HG03175 (cell line): ENCODE measurements at regions not wholly inside any gene's neighbourhood (a gene's known extent, or its start where the extent isn't known, plus 50 kb on each side); places are given as distances from the start of the nearest gene placed in this dataset.

ENCODE experiments used
- ATAC-seq: cut with Tn5 transposase; IDR thresholded peaks from one replicate; pipeline ENCODE4 v1.9.1; 2021; ENCODE audit warnings: mild to moderate bottlenecking, moderate library complexity; ENCODE audit not compliant: unreplicated experiment

GRCh38 chr6:19438566-19439353 is 398.4 kb upstream of the ID4 start:
- ATAC-seq = no peak

- ATAC-seq = no peak
Measured at GRCh38 chr6:19440531-19440930, 396.6 kb upstream of the ID4 start.

GRCh38 chr6:19443411-19443810 is 393.8 kb upstream of the ID4 start:
- ATAC-seq = no peak

GRCh38 chr6:19444041-19444440 is 393.1 kb upstream of the ID4 start:
- no peak for ATAC-seq

- ATAC-seq = no peak
Measured at GRCh38 chr6:19444481-19444880, 392.7 kb upstream of the ID4 start.

- ATAC-seq = no peak
Measured at GRCh38 chr6:19446570-19446969, 390.6 kb upstream of the ID4 start.

GRCh38 chr6:19450651-19451050 is 386.5 kb upstream of the ID4 start:
- no peak for ATAC-seq

GRCh38 chr6:19452495-19452894 is 384.7 kb upstream of the ID4 start:
- no peak for ATAC-seq

- no peak for ATAC-seq
Measured at GRCh38 chr6:19454001-19454720, 383.0 kb upstream of the ID4 start.

GRCh38 chr6:19454721-19455392 is 382.3 kb upstream of the ID4 start:
- no peak for ATAC-seq

GRCh38 chr6:19463250-19463649 is 373.9 kb upstream of the ID4 start:
- ATAC-seq = no peak

- ATAC-seq = no peak
Measured at GRCh38 chr6:19463925-19464324, 373.2 kb upstream of the ID4 start.

GRCh38 chr6:19465256-19465655 is 371.9 kb upstream of the ID4 start:
- no peak for ATAC-seq

GRCh38 chr6:19465760-19466159 is 371.4 kb upstream of the ID4 start:
- no peak for ATAC-seq

- ATAC-seq = no peak
Measured at GRCh38 chr6:19470333-19470732, 366.8 kb upstream of the ID4 start.

GRCh38 chr6:19472153-19472552 is 365.0 kb upstream of the ID4 start:
- no peak for ATAC-seq

- no peak for ATAC-seq
Measured at GRCh38 chr6:19472850-19473249, 364.3 kb upstream of the ID4 start.

GRCh38 chr6:19477563-19477962 is 359.6 kb upstream of the ID4 start:
- no peak for ATAC-seq

- no peak for ATAC-seq
Measured at GRCh38 chr6:19478273-19478672, 358.9 kb upstream of the ID4 start.

- no peak for ATAC-seq
Measured at GRCh38 chr6:19478992-19479391, 358.2 kb upstream of the ID4 start.

GRCh38 chr6:19479551-19479950 is 357.6 kb upstream of the ID4 start:
- no peak for ATAC-seq
